ENCODE measurements at regions not wholly inside any gene's neighbourhood (a gene's known extent, or its start where the extent isn't known, plus 50 kb on each side); places are given as distances from the start of the nearest gene placed in this dataset.

DNA sequence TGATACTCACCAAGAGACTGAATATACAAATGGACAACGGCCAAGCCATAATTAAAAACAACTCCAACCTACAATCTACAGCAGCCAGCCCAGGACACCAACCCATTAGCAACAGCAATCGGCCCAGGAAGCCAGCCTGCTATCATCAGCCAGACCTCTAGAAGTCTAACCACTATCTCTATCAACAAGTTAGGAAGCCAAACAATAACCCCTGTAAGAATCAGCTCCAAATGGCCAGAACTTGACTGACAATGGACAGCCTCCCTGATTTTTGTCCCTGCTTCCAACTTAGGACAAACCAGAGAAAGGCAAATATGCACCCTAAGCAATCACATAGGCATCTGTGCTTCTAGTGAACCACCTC, 511.8 kb upstream of the JARID2 start:
- CTCF ChIA-PET = no interaction called here
- POLR2A ChIA-PET = no interaction called here
- Histone ChIP-seq H3K4me3 (ENCODE audit: low read depth, low read length) (no peak overlapping the region), H3K9me3 (ENCODE audit: control insufficient read depth, insufficient read depth, low read depth, low read length) (no peaks in the 10 kb centered on the region), H3K27ac (ENCODE audit: extremely low read depth, low read depth, low read length) (no peak overlapping the region), H3K36me3 (ENCODE audit: control insufficient read depth in 2 of 2, insufficient read depth in 1 of 2, low read length in 2 of 2) (no peaks in the 10 kb centered on the region), H3K4me1 (ENCODE audit: control insufficient read depth, insufficient read depth, low read length) (no peaks in the 10 kb centered on the region)
- no peak for TF ChIP-seq ZNF473 (tag by site-specific recombination; IDR thresholded peaks at IDR 0.05)
- no peak for TF ChIP-seq ZNF221 (tag by site-specific recombination; IDR thresholded peaks at IDR 0.05; ENCODE audit: borderline replicate concordance)
- no peak for TF ChIP-seq PRDM1 (tag by site-specific recombination; IDR thresholded peaks at IDR 0.05)

DNA sequence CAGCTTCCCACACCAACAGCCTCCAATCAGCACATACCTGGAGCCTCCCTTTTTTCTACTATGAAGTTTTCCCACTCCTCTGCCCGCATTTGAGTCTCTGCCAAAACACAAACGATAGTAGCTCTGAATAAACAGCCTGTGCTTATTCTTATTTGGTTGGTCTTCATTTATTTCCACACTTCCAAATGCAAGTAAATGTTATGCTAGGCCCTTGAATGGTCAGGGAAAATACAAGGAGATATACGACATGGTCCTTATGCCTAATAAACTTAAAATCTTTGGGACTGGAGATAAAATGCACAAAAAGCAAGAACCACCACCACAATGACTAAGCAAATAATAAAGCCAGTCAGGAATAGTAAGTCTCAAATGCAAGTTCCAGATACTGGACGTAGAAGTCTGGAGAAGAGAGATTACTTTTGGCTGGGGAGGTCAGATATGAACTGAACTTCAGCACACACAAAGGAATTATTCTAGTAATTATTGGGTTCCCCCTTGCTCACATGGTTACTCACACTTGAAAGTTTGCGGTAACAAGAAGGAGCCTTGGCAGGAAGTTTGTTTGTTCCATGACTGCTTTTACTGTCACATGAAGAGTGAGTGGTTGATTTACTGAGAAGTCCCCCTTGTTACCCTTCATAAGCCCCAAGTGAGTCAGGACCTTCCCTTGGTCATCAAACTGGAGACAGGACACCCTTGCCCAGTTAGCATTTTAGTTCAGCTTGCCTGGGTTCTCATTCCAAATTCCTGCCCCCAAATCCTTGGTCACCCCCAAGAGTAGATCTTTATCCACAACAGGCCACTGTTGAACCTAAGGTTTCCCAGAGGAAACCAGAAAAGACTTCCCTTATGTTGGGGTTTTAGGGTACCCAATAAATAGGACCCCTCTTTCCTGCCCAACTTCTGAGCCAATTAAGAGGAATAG, 511.2 kb upstream of the JARID2 start:
- CTCF ChIA-PET = no interaction called here
- TF ChIP-seq ZNF24 (tag by site-specific recombination; IDR thresholded peaks at IDR 0.05) = no peak
- TF ChIP-seq ZNF140 (tag by site-specific recombination; IDR thresholded peaks at IDR 0.05) = no peak
- TF ChIP-seq EGR2 (tag by site-specific recombination; IDR thresholded peaks at IDR 0.05; ENCODE audit: low read depth) = no peak
- TF ChIP-seq HOXD13 (CRISPR knock-in tag; IDR thresholded peaks at IDR 0.05; ENCODE audit: borderline replicate concordance) = no peak
- TF ChIP-seq ZNF610 (tag by site-specific recombination; IDR thresholded peaks at IDR 0.05; ENCODE audit: borderline replicate concordance) = no peak
- no peak for TF ChIP-seq ZNF157 (tag by site-specific recombination; IDR thresholded peaks at IDR 0.05)
- no peak for TF ChIP-seq IKZF3 (tag by site-specific recombination; IDR thresholded peaks at IDR 0.05)
- no peak for TF ChIP-seq KLF7 (tag by site-specific recombination; IDR thresholded peaks at IDR 0.05; ENCODE audit: borderline replicate concordance)
- no peak for TF ChIP-seq ZNF624 (tag by site-specific recombination; IDR thresholded peaks at IDR 0.05)
- TF ChIP-seq, protein P1, sequence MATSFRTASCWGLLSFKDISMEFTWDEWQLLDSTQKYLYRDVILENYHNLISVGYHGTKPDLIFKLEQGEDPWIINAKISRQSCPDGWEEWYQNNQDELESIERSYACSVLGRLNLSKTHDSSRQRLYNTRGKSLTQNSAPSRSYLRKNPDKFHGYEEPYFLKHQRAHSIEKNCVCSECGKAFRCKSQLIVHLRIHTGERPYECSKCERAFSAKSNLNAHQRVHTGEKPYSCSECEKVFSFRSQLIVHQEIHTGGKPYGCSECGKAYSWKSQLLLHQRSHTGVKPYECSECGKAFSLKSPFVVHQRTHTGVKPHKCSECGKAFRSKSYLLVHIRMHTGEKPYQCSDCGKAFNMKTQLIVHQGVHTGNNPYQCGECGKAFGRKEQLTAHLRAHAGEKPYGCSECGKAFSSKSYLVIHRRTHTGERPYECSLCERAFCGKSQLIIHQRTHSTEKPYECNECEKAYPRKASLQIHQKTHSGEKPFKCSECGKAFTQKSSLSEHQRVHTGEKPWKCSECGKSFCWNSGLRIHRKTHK (tag by site-specific recombination; IDR thresholded peaks at IDR 0.05) = no peak
- TF ChIP-seq ZNF830 (tag by site-specific recombination; IDR thresholded peaks at IDR 0.05; ENCODE audit: low read depth) = no peak
- no peak for TF ChIP-seq REPIN1 (tag by site-specific recombination; IDR thresholded peaks at IDR 0.05; ENCODE audit: low read depth)
- TF ChIP-seq ZNF114 (tag by site-specific recombination; IDR thresholded peaks at IDR 0.05) = no peak
- no peak for TF ChIP-seq ZNF692 (tag by site-specific recombination; IDR thresholded peaks at IDR 0.05)
- TF ChIP-seq ZNF837 (tag by site-specific recombination; IDR thresholded peaks at IDR 0.05) = no peak
- POLR2A ChIA-PET = no interaction called here
- H3K9me3 ChIP-seq (ENCODE audit: control insufficient read depth, insufficient read depth, low read depth, low read length) = no peaks in the 10 kb centered on the region
- H3K4me3 ChIP-seq (ENCODE audit: low read depth, low read length) = no peak overlapping the region
- no peaks in the 10 kb centered on the region for H3K36me3 ChIP-seq (ENCODE audit: control insufficient read depth in 2 of 2, insufficient read depth in 1 of 2, low read length in 2 of 2)
- no peak overlapping the region for H3K27ac ChIP-seq (ENCODE audit: extremely low read depth, low read depth, low read length)
- H3K4me1 ChIP-seq (ENCODE audit: control insufficient read depth, insufficient read depth, low read length) = no peaks in the 10 kb centered on the region

- POLR2A ChIA-PET = no interaction called here
- H3K27ac ChIP-seq (ENCODE audit: extremely low read depth, low read depth, low read length) = no peak overlapping the region
- TF ChIP-seq, protein P2, sequence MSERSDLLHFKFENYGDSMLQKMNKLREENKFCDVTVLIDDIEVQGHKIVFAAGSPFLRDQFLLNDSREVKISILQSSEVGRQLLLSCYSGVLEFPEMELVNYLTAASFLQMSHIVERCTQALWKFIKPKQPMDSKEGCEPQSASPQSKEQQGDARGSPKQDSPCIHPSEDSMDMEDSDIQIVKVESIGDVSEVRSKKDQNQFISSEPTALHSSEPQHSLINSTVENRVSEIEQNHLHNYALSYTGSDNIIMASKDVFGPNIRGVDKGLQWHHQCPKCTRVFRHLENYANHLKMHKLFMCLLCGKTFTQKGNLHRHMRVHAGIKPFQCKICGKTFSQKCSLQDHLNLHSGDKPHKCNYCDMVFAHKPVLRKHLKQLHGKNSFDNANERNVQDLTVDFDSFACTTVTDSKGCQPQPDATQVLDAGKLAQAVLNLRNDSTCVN (tag by site-specific recombination; optimal IDR thresholded peaks at IDR 0.05) = no peak
- TF ChIP-seq ZBTB8A (tag by site-specific recombination; IDR thresholded peaks at IDR 0.05) (no peak), ZNF211 (tag by site-specific recombination; IDR thresholded peaks at IDR 0.05; ENCODE audit: low read depth) (no peak), RBAK (tag by site-specific recombination; IDR thresholded peaks at IDR 0.05) (no peak), ZNF112 (tag by site-specific recombination; IDR thresholded peaks at IDR 0.05) (no peak), REPIN1 (tag by site-specific recombination; IDR thresholded peaks at IDR 0.05; ENCODE audit: low read depth) (no peak), ZNF157 (tag by site-specific recombination; IDR thresholded peaks at IDR 0.05) (no peak), ZNF335 (tag by site-specific recombination; conservative IDR thresholded peaks at IDR 0.05) (no peak)
- TF ChIP-seq, protein P3, sequence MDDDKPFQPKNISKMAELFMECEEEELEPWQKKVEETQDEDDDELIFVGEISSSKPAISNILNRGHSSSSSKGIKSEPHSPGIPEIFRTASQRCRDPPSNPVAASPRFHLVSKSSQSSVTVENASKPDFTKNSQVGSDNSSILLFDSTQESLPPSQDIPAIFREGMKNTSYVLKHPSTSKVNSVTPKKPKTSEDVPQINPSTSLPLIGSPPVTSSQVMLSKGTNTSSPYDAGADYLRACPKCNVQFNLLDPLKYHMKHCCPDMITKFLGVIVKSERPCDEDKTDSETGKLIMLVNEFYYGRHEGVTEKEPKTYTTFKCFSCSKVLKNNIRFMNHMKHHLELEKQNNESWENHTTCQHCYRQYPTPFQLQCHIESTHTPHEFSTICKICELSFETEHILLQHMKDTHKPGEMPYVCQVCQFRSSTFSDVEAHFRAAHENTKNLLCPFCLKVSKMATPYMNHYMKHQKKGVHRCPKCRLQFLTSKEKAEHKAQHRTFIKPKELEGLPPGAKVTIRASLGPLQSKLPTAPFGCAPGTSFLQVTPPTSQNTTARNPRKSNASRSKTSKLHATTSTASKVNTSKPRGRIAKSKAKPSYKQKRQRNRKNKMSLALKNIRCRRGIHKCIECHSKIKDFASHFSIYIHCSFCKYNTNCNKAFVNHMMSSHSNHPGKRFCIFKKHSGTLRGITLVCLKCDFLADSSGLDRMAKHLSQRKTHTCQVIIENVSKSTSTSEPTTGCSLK (tag by site-specific recombination; IDR thresholded peaks at IDR 0.05) = no peak
Measured at GRCh38 chr6:14735956-14736486, 509.8 kb upstream of the JARID2 start.

More at GRCh38 chr6:14735956-14736486, 509.8 kb upstream of the JARID2 start:
- CTCF ChIA-PET = interaction anchor here (0.6 to 1.0 kb wide), 2 partner anchors 25 to 472 kb away, joined by 3 read pairs; no protein-coding TSS in a partner anchor
- Histone ChIP-seq H3K4me1 (ENCODE audit: control insufficient read depth, insufficient read depth, low read length) (no peaks in the 10 kb centered on the region), H3K4me3 (ENCODE audit: low read depth, low read length) (no peak overlapping the region), H3K9me3 (ENCODE audit: control insufficient read depth, insufficient read depth, low read depth, low read length) (no peaks in the 10 kb centered on the region), H3K36me3 (ENCODE audit: control insufficient read depth in 2 of 2, insufficient read depth in 1 of 2, low read length in 2 of 2) (no peaks in the 10 kb centered on the region)
